ENCODE measurements at regions not wholly inside any gene's neighbourhood (a gene's known extent, or its start where the extent isn't known, plus 50 kb on each side); places are given as distances from the start of the nearest gene placed in this dataset.
A peak's percentile ranks its signal among the peaks of the same experiment; 100 is the strongest.

DNA sequence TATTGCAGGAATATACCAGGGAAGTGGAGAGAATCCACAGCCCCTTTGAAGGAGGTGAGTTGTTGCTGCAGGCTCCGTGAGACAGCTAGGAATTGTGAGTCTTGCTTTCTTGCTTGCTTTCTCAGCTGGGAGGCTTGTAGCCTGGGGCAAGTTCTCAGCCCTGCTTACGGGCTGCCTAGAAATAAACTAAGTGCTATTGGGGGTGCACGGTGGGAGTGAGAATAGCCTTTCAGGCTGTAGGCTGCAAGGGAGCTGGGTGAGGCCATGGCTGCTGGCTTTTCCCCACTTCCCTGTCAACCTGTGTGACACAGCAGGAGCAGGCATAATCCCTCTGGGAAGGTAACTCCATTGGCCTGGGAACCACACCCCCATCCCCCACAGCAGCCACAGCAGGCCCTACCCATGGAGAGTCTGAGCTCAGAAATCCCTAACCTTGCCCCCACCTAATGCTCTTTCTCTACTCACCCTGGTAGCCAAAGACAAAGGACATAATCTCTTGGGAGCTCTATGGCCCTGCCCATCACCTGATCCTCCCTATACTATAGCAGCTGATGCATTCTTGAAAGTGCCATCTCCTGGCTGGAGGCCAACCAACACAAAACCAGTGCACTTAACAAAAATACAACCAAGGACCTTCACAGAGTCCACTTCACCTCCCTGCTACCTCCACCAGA, 113.0 kb downstream of the MMRN1 start:
- TF ChIP-seq POLR2A (IDR thresholded peaks at IDR 0.05): no peak
- no peak for TF ChIP-seq EP300 (IDR thresholded peaks at IDR 0.05)
- no peaks in the 10 kb centered on the region for H3K9me3 ChIP-seq
- no peak overlapping the region for H3K27ac ChIP-seq
- ATAC-seq (ENCODE audit: low FRiP score in 2 of 2): no peak
- H3K27me3 ChIP-seq: no peaks in the 10 kb centered on the region
- H3K4me1 ChIP-seq: no peaks in the 10 kb centered on the region
- H3K36me3 ChIP-seq: no peaks in the 10 kb centered on the region
- 76 to 80% methylated on average over 3 of the region's 3 CpGs for WGBS, 2 donors
- no peak overlapping the region for H3K4me3 ChIP-seq
- no peak for DNase-seq

DNA sequence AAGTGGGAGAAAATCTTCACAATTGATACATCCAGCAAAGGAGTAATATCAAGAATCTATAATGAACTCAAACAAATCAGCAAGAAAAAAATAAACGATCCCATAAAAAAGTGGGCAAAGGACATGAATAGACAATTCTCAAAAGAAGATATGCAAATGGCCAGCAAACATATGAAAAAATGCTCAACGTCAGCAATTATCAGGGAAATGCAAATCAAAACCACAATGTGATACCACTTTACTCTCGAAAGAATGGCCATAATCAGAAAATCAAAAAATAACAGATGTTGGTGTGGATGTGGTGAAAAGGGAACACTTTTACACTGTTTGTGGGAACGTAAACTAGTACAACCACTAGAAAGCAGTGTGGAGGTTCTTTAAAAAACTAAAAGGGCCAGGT, 114.3 kb upstream of the CCSER1 start:
- no peaks in the 10 kb centered on the region for H3K9me3 ChIP-seq
- H3K36me3 ChIP-seq: no peaks in the 10 kb centered on the region
- TF ChIP-seq POLR2A (IDR thresholded peaks at IDR 0.05) (no peak), POLR2AphosphoS5 (IDR thresholded peaks at IDR 0.05) (no peak), EP300 (IDR thresholded peaks at IDR 0.05) (no peak)
- TF ChIP-seq, protein P1, sequence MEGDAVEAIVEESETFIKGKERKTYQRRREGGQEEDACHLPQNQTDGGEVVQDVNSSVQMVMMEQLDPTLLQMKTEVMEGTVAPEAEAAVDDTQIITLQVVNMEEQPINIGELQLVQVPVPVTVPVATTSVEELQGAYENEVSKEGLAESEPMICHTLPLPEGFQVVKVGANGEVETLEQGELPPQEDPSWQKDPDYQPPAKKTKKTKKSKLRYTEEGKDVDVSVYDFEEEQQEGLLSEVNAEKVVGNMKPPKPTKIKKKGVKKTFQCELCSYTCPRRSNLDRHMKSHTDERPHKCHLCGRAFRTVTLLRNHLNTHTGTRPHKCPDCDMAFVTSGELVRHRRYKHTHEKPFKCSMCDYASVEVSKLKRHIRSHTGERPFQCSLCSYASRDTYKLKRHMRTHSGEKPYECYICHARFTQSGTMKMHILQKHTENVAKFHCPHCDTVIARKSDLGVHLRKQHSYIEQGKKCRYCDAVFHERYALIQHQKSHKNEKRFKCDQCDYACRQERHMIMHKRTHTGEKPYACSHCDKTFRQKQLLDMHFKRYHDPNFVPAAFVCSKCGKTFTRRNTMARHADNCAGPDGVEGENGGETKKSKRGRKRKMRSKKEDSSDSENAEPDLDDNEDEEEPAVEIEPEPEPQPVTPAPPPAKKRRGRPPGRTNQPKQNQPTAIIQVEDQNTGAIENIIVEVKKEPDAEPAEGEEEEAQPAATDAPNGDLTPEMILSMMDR (IDR thresholded peaks at IDR 0.05): no peak
- H3K4me1 ChIP-seq: no peaks in the 10 kb centered on the region
- DNase-seq: no peak
- ATAC-seq (ENCODE audit: low FRiP score in 2 of 2): no peak
- H3K27ac ChIP-seq: no peak overlapping the region
- no peaks in the 10 kb centered on the region for H3K27me3 ChIP-seq
- no peak overlapping the region for H3K4me3 ChIP-seq
- WGBS, 2 donors: 83 to 89% methylated on average over 4 of the region's 4 CpGs

DNA sequence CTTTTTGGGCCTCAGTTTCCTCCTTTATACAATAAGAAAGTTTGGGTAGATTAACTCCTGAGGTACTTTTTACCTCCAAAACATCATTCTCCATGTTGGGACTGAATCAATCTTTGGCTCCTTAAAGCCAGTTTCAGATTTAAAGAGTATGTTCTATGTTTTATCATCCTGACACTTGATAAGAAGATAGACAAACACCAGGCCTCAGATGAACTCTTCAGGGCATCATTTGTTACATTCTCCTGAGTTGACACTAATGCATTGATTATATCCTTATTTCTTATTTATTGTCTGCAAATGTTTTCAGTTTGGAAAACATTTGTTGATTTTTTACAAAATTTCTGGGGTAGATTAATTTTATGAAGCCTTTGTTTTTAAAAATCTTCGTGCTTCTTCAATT, 102.7 kb upstream of the CCSER1 start:
- Histone ChIP-seq H3K36me3 (no peaks in the 10 kb centered on the region), H3K4me1 (no peaks in the 10 kb centered on the region), H3K9me3 (no peaks in the 10 kb centered on the region), H3K27me3 (no peaks in the 10 kb centered on the region), H3K27ac (no peak overlapping the region), H3K4me3 (no peak overlapping the region)
- ATAC-seq (ENCODE audit: low FRiP score in 2 of 2): no peak
- 89 to 91% methylated on average over 1 of the region's 1 CpG for WGBS, 2 donors
- DNase-seq: no peak
- no peak for TF ChIP-seq POLR2AphosphoS5 (IDR thresholded peaks at IDR 0.05)
- TF ChIP-seq EP300 (IDR thresholded peaks at IDR 0.05): no peak

DNA sequence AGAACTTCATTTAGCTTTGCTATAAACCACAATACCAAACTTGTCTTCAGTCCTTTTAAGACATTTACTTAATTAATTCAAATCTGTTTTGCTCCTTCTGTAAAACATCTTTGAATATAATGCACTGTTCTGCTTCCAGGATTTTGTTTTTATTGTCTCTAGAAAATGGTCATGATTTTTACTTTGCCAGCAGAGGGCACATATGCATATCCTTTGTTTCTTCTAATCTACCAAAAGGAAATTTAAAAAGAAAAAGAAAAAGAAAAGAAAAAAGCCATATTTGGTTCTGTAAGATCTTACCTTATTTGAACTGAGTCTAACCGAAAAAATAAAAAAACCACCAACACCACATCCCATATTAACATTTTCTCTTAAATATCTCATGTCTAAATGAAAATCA, 101.9 kb upstream of the CCSER1 start:
- DNase-seq (no peak), ATAC-seq (ENCODE audit: low FRiP score in 2 of 2) (no peak)
- 55 to 56% methylated on average over 1 of the region's 1 CpG for WGBS, 2 donors

DNA sequence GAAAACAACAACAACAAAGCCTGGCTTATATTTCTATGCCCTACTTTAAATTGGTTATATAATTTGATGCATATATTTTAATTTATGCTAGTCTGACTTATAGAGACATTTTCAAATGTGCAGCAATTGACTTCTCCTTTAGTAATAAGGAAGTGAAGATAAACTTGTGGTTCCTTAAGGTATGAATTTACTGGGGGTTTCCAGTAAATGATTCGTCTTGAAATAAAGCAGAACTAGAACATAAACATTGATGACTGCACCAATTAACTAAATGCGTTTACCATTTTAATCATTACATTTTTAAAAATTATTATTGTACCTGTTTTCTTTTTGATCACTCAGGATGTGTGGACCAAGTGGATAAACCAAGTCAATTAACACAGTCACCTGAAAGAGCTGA, 99.6 kb upstream of the CCSER1 start:
- Histone ChIP-seq H3K4me1 (no peaks in the 10 kb centered on the region), H3K27ac (no peak overlapping the region), H3K9me3 (no peaks in the 10 kb centered on the region), H3K36me3 (no peaks in the 10 kb centered on the region), H3K27me3 (no peaks in the 10 kb centered on the region), H3K4me3 (no peak overlapping the region)
- no peak for TF ChIP-seq EP300 (IDR thresholded peaks at IDR 0.05)
- TF ChIP-seq, protein P1 (IDR thresholded peaks at IDR 0.05): no peak
- TF ChIP-seq POLR2A (IDR thresholded peaks at IDR 0.05): no peak
- TF ChIP-seq POLR2AphosphoS5 (IDR thresholded peaks at IDR 0.05): no peak
- no peak for ATAC-seq (ENCODE audit: low FRiP score in 2 of 2)
- 39 to 48% methylated on average over 2 of the region's 2 CpGs for WGBS, 2 donors
- no peak for DNase-seq

More for the DNA sequence above, 101.9 kb upstream of the CCSER1 start:
- no peaks in the 10 kb centered on the region for H3K36me3 ChIP-seq
- H3K4me3 ChIP-seq: no peak overlapping the region
- H3K9me3 ChIP-seq: no peaks in the 10 kb centered on the region
- H3K27me3 ChIP-seq: no peaks in the 10 kb centered on the region
- no peak overlapping the region for H3K27ac ChIP-seq
- H3K4me1 ChIP-seq: no peaks in the 10 kb centered on the region
- TF ChIP-seq EP300 (IDR thresholded peaks at IDR 0.05): no peak
- TF ChIP-seq POLR2A (IDR thresholded peaks at IDR 0.05): no peak
- TF ChIP-seq, protein P1 (IDR thresholded peaks at IDR 0.05): peak in 1 of 6 experiments; percentile 6
- no peak for TF ChIP-seq POLR2AphosphoS5 (IDR thresholded peaks at IDR 0.05)

DNA sequence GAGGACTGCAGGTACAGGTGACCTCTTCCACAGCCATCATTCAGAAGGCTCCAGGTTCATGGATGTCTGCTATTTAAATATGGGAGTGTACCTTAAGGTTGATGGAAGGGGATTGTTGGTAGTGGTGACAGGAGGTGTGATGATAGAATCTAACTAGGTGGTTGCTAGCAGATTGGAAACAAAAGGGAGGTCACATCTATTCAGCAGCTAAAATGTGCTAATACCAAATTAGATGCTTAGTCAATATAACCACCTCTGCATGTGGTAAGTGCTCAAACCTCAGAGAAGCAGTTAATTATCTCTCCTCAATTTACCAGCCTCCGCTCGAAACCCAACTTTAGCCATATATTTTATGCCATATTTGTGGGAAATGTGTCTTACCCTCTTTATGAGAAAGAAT, 98.7 kb upstream of the CCSER1 start:
- H3K4me3 ChIP-seq: no peak overlapping the region
- 98 to 100% methylated on average over 2 of the region's 2 CpGs for WGBS, 2 donors
- ATAC-seq (ENCODE audit: low FRiP score in 2 of 2) (no peak), DNase-seq (no peak)
- no peaks in the 10 kb centered on the region for H3K4me1 ChIP-seq
- no peaks in the 10 kb centered on the region for H3K9me3 ChIP-seq
- no peaks in the 10 kb centered on the region for H3K27me3 ChIP-seq
- TF ChIP-seq EP300 (IDR thresholded peaks at IDR 0.05) (no peak), POLR2A (IDR thresholded peaks at IDR 0.05) (no peak), POLR2AphosphoS5 (IDR thresholded peaks at IDR 0.05) (no peak)
- TF ChIP-seq, protein P1 (IDR thresholded peaks at IDR 0.05): no peak
- no peaks in the 10 kb centered on the region for H3K36me3 ChIP-seq
- no peak overlapping the region for H3K27ac ChIP-seq
